DMS 273 treated with DMSO at 0.1 percent for 48 hours (cell line): ENCODE measurements at regions not wholly inside any gene's neighbourhood (a gene's known extent, or its start where the extent isn't known, plus 50 kb on each side); places are given as distances from the start of the nearest gene placed in this dataset.
A peak's percentile ranks its signal among the peaks of the same experiment; 100 is the strongest.
"Not testable (repeated sequence)": the region's sequence is repeated elsewhere in the genome, so short reads cannot be mapped to it uniquely, and the experiment has no call there.

Experiments used
- DNase-seq: peaks from one replicate; lab custom pipeline; 2025; lab: John Stamatoyannopoulos, UW

DNA sequence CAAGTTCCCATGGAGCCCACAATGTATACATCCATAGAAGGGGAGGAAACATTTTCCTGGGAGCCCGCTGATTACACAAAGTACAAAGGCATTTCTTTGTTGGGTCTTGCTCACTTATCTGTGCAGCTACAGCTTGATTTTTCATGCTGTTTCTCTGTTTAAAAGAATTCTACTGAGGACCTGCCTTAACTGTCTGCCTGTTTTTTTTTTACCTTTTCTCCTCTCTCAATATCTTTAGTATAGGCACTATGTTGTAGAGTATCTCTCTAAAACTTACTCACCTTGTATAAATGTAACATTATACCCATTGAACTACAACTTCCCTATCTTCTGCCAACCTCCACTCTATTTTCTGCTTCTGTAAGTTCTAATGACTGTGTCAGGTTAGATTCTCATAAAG lies 494.6 kb upstream of the EPHA5 start:
- DNase-seq = no peak

DNA sequence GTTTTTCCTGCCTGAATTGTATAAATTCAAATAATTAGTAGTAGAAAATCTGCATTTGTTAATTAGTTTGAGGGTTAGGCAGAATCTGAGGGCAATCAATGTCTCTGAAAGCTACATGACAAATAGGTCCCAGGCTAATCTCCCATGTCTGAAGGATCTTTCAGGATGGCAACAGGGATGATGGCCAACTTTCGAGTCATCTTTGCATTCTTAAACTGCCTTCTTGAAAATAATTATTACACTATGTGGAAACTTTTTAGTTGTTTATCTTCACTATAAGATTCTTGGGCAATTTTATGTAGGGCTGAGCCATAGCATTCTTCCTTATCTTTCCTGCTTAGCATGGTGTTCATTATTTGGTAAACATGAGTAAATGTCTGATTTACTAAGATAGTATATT lies 490.3 kb upstream of the EPHA5 start:
- DNase-seq = no peak

DNA sequence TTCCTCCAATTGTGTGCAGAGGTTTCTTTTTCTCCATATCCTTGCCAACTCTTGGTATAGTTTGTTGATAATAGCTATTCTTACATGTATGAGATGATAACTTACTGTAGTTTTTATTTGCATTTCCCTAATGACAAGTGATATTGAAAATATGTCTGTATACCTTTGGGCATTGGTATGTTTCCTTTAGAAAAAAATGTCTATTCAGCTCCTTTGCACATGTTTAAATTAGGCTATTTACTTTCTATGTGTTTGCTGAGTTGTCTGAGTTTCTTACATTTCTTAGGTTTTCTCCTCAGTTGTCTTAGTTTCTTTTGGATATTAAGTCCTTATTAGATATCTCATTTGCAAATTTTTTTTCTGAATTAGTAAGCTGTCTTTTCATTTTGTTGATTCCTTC lies 487.3 kb upstream of the EPHA5 start:
- DNase-seq = no peak

DNA sequence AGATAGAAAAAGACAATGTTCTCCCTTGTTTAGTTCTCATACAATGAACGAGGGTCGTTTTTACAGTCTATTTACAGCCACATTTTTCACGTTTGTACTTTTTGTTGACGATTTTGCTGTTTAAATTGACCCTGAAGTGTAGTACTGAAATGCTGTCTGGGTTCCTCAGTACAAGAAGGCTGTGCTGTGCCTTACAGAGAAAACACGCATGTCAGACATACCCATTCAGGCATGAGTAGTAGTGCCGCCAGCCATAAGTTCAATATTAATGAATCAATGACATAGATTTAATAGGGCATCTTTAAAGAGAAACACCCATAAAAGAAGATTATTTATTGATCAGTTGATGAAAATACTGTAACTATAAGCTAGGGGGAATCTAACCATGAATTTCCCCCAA lies 459.8 kb upstream of the EPHA5 start:
- DNase-seq = no peak

DNA sequence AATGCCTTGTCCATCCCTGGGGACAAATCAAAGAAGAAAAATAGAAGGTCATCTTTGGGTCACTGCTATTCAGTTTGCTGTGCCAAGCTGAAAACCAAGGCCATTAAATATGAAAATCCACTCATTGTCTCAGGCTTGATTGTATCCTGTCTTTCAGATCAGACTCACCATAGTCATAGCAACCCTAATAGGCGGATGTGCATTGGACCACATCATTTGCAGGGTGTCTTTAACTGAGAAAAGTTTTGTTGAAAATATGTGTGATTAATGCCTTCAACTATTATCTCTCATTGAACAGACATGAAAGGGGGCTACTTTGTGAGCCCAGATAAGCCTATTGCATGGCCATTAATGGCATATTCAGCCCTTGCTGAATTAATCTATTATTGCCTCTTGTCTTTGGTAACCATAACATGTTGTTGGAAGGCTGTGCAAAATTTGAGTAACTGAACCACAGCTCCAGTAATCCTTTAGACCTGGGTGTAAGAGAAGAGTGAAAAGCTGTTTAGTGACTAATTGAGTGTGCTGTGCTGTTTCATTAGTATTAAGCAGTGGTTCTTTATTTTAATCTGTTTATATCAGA lies 453.6 kb upstream of the EPHA5 start:
- no peak for DNase-seq

DNA sequence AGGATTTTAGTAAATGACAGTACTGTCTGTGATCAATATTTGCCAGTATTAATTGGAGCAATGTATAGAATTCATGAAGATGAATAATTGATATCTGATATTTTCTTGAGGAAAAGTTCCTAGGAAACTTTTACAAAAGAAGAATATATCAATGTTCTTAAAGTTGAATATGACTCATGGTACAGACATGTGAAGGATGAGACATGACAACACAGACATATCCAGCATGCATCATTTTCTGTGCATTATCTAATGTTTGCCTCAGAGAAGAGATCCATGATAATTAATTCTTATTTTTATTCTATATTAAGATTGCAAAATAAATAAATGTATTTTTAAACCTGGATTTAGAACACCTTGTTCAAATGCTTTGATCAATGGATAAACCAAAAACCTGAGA lies 452.9 kb upstream of the EPHA5 start:
- DNase-seq = no peak

DNA sequence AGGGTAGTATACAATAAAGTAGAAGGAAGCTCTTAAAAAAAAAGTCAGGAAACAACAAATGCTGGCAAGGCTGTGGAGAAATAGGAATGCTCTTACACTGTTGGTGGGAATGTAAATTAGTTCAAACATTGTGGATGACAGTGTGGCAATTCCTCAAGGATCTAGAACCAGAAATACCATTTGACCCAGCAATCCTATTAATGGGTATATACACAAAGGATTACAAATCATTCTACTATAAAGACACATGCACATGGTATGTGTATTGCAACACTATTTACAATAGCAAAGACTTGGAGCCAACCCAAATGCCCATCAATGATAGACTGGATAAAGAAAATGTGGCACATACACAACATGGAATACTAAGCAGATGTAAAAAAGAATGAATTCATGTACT lies 444.9 kb upstream of the EPHA5 start:
- not testable (repeated sequence) for DNase-seq

DNA sequence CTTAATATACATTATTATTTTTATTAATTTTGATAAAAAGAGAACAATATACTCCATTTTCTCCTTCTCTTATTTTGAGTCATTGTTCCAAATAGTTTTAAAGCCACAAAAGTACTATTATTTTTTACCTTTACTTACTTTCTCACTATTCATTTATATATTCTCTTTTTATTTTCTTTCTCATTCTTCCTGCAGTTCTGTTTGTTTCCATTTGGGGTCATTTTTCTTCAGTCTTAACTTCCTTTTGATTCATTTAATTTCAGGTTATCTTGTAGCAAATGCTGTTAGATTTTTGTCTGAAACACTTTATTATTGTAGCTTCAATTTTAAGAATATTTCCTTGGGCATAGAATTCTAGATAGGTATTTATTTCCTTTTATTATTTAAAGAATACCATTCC lies 438.6 kb upstream of the EPHA5 start:
- DNase-seq = no peak

DNA sequence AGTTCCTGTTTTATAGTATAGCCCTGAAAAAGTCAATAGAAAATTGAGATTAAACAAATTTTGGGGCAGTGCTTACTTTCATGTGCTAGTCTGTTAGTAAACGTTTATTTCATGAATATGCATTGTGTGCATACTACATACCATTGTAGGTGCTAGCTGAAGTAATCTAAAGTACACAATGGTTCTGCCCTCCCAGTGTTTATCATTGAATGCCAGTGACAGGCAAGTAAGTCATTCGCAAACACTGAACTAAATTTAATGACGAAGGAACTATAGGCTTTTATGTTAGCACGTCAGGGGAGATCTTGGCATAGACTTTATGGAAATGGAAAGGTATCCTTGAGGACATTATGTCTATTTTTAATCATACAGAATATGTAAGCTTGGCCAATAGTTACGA lies 426.9 kb upstream of the EPHA5 start:
- DNase-seq = no peak

DNA sequence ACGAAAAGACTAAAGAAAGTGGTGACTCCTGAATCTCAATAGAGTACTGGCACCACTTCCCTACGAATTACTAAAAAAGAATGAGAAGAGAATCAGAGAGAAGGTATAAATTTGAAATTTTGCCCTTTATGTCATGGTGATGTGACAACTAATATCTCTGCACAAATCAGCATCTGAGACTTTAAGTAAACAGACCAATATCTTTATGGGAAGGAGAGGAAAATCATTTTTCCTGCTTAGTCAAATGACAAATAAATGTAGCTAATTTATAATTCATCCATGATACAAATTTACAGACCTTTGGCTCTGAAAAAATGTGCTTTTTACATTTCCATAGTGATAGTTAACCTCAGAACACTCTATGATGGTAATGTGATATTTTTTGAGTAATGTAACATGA lies 424.8 kb upstream of the EPHA5 start:
- DNase-seq = no peak

DNA sequence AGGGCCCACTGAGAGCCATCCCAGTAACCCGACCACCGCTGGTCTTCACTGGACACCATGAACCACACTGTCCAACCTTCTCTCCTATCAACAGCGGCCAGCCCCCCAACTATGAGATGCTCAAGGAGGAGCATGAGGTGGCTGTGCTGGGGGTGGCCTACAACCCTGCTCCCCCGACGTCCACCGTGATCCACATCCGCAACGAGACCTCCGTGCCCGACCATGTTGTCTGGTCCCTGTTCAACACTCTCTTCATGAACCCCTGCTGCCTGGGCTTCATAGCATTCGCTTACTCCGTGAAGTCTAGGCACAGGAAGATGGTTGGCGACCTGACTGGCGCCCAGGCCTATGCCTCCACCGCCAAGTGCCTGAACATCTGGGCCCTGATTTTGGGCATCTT lies 423.8 kb upstream of the EPHA5 start:
- DNase-seq = no peak

DNA sequence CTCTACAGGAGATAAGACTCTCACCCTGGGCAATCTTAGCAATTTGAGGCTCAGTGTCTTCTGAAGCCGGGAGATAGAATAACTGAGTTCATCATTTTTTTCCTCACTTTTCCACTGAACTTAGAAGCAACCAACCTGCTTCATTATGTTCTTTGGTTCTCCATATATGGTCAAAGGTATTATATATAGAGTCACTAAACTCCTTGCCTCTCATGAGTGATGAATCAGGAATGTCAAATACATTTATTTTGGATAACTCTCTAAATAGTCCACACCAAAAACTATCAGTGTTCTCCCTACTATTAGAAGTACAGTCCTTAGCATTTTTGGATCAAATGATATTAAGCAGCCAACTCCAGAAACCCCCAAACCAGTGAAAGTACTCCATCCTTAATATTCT lies 421.5 kb upstream of the EPHA5 start:
- no peak for DNase-seq

DNA sequence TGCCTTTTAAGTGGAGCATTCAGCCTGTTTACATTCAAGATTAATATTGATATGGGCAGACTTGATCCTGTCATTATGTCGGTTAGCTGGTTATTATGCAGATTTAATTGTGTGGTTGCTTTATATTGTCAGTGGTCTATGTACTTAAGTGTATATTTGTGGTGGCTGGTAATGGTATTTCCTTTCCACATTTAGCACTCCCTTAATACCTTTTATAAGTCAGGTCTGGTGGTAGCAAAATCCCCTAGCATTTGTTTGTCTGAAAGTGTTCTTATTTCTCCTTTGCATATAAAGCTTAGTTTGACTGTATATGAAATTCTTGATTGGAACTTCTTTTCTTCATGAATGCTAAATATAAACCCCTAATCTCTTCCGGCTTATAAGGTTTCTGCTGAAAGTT lies 403.7 kb upstream of the EPHA5 start:
- no peak for DNase-seq

DNA sequence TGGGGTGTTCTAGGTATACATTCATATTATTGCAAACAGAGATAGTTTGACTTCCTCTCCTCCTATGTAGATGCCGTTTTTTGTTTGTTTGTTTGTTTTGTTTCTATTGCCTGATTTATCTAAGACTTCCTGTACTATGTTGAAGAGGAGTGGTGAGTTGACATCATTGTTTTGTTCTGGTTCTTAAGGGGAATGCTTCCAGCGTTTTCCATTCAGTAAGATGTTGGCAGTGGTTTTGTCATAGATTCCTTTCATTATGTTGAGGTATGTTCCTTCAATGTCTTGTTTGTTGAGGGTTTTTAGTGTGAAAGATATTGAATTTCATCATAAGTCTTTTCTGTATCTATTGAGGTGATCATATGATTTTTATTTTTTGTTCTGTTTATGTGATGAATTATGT lies 401.6 kb upstream of the EPHA5 start:
- DNase-seq = no peak

DNA sequence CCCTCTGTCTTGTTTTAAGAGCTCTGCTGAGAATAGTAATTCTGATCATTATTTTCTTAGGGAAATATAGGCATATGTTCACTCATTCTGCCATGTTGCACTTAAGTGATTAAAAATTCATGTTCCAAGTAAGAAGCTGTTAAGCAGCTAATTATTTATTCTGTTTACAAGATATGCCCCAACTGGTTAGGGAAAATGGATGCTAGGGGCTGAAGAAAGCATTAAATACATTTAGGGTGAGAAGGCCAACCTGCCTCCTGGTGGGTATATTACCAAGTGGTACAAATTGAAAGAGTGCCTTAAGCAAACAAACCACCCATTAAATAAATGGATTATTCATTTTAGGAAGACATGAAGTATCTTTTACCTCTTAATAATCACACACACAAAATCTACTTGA lies 392.6 kb upstream of the EPHA5 start:
- peak; percentile 55 for DNase-seq

DNA sequence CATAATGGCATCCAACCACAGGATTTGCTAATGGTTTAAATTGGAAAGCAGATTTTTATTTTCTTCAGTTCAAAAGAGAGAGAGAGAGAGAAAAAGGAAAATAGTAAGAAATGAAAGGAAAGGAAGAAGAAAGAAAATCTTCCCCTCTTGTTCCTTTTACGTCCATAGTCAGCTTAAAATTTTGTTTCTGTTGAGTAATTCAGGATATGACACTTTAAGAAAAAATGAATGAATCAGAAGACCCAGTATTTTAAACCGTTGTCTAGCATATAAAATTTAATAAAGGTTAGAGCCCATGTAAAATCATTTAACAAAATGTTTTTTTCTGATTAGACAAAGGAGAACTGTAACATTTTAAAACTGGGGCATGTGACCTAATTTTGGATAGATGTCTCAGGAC lies 391.8 kb upstream of the EPHA5 start:
- DNase-seq = no peak

DNA sequence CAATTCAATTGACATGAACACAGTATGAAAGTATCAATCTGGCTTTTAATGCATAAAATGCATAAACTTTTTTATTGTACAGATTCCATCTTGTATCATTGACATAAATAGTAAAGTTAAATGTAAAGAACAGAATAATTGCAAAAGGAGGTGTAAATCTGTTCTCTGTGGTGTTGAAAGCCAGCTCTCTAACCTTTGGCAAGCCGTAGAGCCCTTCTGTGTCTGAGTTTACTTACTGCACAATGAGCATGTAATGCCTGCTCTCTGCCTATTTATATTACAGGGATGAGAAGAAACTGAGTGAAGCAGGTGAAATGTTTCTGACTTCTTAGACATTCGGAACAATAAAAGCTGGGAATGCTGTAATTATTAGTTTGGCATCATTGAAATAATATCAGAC lies 389.3 kb upstream of the EPHA5 start:
- no peak for DNase-seq

DNA sequence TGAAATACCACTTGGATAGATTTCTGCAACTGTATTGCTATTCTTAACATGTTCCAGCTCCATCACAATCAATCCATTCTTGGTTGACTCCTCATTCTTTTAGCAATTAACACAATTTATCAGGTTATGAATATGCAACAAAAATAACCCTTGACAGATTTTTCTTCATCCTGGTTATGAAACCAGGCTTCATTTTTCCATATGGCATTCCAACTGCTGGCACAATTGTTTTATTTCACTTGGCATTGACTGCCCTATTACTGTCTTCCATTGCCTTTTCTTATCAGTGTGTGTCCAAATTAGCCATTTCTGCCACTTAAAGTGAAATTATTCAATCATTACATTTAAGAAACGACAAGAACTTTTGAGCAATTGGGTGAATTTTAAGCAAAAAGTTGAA lies 388.8 kb upstream of the EPHA5 start:
- DNase-seq = no peak

DNA sequence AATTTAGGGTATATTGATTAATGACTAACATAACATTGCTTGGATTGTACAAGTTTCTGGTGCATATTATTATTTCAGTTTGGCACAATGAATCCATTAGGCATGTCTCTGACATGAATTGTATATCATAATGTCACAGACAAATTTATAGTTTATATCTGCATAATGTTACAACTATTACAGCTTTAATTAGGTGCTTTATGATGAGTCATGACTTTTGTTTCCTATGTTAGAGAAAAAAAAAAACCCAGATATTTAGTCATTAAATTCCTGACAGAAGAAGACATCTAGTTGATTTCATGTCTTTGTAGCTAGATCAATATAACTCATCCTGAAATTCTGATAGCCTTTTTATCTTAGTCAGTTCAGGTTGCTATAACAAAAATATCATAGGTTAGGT lies 385.7 kb upstream of the EPHA5 start:
- DNase-seq = no peak

DNA sequence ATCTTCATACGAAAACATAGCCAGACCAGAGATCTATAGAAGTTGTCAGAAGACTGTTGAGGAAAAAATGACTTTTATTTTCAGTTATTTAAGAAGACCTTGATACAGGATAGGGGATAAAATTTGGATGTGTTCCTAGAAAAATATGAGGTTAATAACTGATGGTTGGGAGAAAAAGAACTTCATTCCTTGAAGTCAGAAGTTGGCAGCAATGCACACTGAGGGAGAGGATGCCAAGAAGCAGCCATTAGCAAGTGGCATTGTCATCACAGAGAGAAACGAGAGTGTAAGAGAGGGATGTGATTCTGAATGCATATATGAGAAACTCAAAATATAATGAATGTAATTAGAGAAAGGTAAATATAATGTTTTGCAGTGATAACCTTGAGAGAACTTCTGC lies 382.1 kb upstream of the EPHA5 start:
- no peak for DNase-seq

DNA sequence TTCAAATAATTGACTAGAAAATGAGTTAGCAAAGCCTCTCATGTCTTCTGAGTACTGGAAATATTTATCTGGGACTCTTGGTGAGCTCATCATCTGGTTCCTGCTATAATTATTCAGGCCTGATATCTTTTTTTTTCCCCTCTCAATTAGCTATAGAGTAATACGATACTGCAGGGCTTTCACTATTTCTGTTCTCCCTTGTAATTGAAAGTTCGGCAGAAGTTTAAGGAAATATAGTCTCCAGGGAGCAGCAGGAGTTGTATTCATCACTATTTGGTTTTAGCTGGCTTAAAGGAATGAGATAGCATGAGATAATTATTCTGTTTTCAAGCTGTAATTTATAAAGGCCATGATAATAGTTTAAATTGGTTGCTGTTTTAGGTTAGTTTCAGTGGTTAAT lies 378.6 kb upstream of the EPHA5 start:
- peak; percentile 19 for DNase-seq

DNA sequence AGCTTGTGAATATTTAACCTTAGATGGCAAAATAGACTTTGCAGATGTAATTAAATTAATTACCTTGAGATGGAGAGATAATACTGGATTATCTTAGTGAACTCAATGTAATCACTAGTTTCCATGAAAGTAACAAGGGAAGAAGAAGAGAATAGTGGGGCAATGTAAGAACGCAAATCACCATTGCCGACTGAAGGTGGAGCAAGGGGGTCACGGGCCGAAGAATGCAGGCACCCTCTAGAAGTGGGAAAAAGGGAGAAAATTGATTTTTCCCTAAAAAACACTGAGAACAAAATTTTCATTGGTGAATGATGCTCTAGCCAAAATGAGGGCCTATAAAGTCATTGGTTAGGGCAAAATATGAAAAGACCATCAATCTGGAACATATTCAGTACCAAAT lies 375.6 kb upstream of the EPHA5 start:
- DNase-seq = no peak

DNA sequence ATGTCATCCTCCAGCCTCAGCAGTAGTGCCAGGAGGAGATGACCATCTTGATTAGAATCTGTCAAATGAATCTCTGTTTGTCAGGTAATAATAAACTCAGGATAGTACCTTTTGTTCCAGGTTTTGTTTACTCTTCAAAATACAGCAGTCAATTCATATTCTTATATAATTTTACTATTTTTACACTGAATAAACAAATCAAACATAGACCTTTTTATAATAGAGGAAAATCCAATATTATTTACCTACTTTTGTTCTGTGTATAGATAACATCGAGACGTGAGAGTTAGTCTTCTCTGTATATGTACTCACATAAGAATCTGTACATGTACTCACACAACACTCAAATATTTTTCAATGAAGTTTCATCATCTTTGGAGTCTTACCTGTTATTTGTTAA lies 365.4 kb upstream of the EPHA5 start:
- DNase-seq = no peak

DNA sequence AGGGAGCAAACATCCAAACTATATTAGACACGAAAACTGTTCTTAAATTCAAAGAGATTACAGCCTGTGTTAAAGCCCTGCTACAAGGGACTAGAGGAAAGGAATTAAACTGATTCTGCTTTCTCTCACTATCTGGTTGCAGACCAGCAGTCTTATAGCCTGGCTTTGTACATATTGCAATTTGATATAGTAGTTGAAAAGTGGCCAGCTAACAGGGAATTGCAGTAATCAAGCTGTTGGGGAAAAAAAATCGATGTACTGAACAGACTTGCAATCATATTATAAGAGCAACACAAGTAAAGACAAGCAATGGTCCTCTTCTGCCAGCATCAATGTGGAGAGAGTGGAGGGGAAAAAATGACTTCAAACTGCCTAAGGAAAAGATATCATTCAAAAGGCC lies 364.4 kb upstream of the EPHA5 start:
- no peak for DNase-seq

DNA sequence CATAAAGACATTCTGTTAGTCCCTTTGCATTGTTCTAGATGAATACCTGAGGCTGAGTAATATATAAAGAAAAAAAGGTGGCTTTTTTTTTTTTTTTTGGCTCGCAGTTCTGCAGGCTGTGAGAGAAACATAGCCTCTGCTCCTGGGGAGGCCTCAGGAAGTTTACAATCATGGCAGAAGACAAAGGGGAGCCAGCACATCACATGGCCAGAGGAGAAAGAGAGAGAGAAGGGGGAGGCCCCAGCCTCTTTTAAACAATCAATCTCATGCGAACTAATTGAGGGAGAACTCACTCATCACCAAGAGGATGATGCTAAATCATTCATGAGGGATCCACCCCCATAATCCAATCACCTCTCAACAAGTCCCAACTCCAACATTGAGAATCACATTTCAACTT lies 364.0 kb upstream of the EPHA5 start:
- DNase-seq = no peak
